ENCODE measurements at regions not wholly inside any gene's neighbourhood (a gene's known extent, or its start where the extent isn't known, plus 50 kb on each side); places are given as distances from the start of the nearest gene placed in this dataset.

DNA sequence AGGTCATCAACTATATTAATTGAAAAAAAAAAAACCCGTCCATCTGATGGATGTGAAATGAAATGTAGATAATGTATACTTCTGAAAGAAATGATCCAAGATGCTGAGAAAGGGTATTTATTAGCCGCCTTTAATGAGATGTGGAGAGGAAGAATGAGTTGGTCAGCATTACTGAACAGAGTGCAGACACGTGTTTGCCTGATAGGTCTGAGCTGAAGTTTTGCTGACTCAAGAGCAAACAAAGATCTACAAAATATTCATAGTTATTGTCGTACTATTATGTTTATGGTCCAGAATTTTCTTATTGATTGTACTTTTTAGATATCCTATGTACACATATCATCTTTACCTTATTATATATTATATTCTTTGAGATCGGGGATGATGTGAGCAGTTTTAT lies 235.3 kb downstream of the RDH14 start:
- Histone ChIP-seq H3K4me1 (no peaks in the 10 kb centered on the region), H3K27me3 (peaks cover 0 to 9% (median 0%) of the 10 kb centered on the region in 4 donors), H3K9me3 (no peaks in the 10 kb centered on the region), H3K36me3 (no peaks in the 10 kb centered on the region), H3K27ac (no peak overlapping the region), H3K4me3 (no peak overlapping the region)
- intact Hi-C loops (cut with DNase I): no loop called here
- 73 to 77% methylated on average over 5 of the region's 5 CpGs for WGBS, 2 donors
- TF ChIP-seq, protein P1, sequence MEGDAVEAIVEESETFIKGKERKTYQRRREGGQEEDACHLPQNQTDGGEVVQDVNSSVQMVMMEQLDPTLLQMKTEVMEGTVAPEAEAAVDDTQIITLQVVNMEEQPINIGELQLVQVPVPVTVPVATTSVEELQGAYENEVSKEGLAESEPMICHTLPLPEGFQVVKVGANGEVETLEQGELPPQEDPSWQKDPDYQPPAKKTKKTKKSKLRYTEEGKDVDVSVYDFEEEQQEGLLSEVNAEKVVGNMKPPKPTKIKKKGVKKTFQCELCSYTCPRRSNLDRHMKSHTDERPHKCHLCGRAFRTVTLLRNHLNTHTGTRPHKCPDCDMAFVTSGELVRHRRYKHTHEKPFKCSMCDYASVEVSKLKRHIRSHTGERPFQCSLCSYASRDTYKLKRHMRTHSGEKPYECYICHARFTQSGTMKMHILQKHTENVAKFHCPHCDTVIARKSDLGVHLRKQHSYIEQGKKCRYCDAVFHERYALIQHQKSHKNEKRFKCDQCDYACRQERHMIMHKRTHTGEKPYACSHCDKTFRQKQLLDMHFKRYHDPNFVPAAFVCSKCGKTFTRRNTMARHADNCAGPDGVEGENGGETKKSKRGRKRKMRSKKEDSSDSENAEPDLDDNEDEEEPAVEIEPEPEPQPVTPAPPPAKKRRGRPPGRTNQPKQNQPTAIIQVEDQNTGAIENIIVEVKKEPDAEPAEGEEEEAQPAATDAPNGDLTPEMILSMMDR (IDR thresholded peaks at IDR 0.05): no peak
- no peak for TF ChIP-seq POLR2A (IDR thresholded peaks at IDR 0.05)
- no peak for DNase-seq

DNA sequence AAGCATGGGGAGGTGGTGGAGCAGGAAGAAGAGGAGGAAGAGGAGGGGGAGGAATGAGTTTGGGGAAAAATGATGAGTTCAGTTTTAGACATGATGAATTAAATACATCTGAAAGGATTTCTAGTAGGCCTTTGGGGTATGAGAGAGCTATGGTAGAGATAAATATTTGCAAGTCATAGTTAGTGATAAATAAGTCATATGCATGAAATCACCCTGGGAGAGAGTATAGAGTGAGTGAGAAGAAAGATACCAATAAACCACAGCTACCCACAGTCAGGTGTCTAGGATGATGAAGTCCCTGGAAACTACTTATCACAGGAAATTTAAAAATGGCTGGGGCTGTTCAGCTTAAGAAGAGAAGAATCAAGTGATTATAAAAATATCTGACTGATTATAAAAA lies 240.5 kb downstream of the RDH14 start:
- Histone ChIP-seq H3K36me3 (no peaks in the 10 kb centered on the region), H3K4me1 (no peaks in the 10 kb centered on the region), H3K4me3 (no peak overlapping the region), H3K27me3 (peaks cover 0 to 9% (median 0%) of the 10 kb centered on the region in 4 donors), H3K27ac (no peak overlapping the region), H3K9me3 (no peaks in the 10 kb centered on the region)
- intact Hi-C loops (cut with DNase I): no loop called here
- no peak for DNase-seq
- TF ChIP-seq POLR2A (IDR thresholded peaks at IDR 0.05): no peak
- TF ChIP-seq, protein P1 (IDR thresholded peaks at IDR 0.05): no peak

DNA sequence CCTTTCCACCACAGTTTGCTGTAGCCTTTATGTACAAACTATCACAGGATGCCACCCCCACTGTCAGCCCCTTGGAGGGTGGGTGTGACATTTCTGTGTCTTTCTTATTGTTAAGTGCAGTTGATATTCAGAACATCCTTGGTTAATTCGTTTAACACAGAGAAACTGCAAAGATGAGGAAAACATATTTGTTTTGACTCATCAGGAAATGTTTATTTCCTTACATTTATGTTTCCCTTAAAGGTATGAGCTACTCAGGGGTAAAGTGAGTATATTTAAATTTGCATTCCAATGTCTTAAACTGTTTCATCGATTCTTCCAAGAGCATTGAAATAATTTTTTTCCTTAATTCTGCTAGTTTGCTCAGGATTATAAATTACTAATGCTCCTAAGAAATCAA lies 243.4 kb downstream of the RDH14 start:
- H3K27ac ChIP-seq: no peak overlapping the region
- WGBS, 2 donors: 43 to 48% methylated on average over 2 of the region's 2 CpGs
- no peaks in the 10 kb centered on the region for H3K36me3 ChIP-seq
- no peaks in the 10 kb centered on the region for H3K27me3 ChIP-seq
- no peak for DNase-seq
- H3K4me1 ChIP-seq: peaks cover 0 to 9% (median 0%) of the 10 kb centered on the region in 3 donors
- H3K4me3 ChIP-seq: no peak overlapping the region
- H3K9me3 ChIP-seq: no peaks in the 10 kb centered on the region
- TF ChIP-seq, protein P1 (IDR thresholded peaks at IDR 0.05): no peak
- TF ChIP-seq POLR2A (IDR thresholded peaks at IDR 0.05): no peak
- intact Hi-C loops (cut with DNase I): no loop called here

DNA sequence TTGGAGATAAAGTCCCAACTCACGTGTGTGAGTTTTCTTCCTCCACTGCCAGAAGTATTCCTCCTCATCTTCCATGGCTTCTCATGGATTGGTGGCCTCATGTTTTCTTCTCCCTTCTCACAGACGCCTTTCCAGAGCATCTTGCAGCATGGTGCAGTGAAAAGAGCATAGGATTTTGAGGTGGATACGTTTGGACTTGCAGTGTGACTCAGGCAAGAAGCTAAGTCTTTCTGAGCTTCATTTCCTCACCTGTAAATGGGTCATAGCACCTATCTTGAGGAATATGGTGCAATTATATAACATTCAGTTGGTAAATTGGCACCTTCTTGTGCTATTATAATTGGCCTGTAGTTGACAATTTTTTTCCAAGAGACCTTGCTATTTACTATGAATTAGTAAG lies 247.6 kb downstream of the RDH14 start:
- TF ChIP-seq, protein P1 (IDR thresholded peaks at IDR 0.05): peak in 1 of 6 experiments; percentile 4
- no peak for TF ChIP-seq POLR2A (IDR thresholded peaks at IDR 0.05)
- intact Hi-C loops (cut with DNase I): no loop called here
- WGBS, 2 donors: 27 to 33% methylated on average over 3 of the region's 3 CpGs
- DNase-seq: no peak
- Histone ChIP-seq H3K27ac (no peak overlapping the region), H3K4me1 (peaks cover 0 to 9% (median 0%) of the 10 kb centered on the region in 3 donors), H3K36me3 (no peaks in the 10 kb centered on the region), H3K4me3 (no peak overlapping the region), H3K27me3 (no peaks in the 10 kb centered on the region), H3K9me3 (no peaks in the 10 kb centered on the region)

DNA sequence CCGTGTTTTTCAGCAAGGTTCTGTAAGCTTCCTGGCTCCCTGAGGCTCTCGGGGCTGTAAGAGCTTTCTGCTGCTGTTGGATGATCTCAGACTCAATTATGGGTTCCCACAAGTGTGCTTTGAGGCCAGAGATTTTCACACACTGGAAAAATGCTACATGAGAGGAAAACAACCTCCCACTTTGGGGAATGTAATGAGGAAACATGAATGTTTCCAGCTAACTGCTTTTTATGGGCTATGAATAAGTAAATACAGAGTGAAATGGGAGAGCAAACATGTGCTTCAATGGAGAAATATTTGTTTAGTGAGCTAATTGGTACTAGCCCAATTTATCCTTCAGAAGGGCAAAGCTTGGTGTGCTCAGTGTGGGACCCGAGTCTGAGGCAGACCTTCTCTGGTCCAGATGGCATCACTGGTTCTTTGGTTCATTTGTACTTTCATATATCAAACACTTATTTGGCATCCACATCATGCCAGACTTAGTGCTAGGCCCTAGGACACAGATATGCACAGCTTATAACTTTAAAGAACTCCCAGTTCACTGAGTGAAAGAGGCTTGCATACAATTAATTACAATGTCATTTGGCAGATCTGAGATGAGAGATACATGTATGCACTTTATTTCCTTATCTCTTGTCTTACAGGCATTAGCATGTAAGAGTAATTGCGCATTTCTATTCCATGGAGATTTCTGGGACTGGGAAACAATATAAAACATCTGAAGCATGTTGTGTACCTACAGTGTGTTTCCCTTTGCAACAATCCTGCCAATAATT lies 248.8 kb downstream of the RDH14 start:
- Histone ChIP-seq H3K9me3 (no peaks in the 10 kb centered on the region), H3K4me1 (peaks cover 0 to 9% (median 0%) of the 10 kb centered on the region in 3 donors), H3K36me3 (no peaks in the 10 kb centered on the region), H3K27ac (no peak overlapping the region), H3K4me3 (no peak overlapping the region), H3K27me3 (no peaks in the 10 kb centered on the region)
- no peak for DNase-seq
- no peak for TF ChIP-seq POLR2A (IDR thresholded peaks at IDR 0.05)
- TF ChIP-seq, protein P1 (IDR thresholded peaks at IDR 0.05): no peak
- intact Hi-C loops (cut with DNase I): no loop called here
- WGBS, 2 donors: 58 to 60% methylated on average over 4 of the region's 4 CpGs

All from esophagus squamous epithelium (tissue), 5 donors.